GM12878 (cell line): ENCODE measurements at regions not wholly inside any gene's neighbourhood (a gene's known extent, or its start where the extent isn't known, plus 50 kb on each side); places are given as distances from the start of the nearest gene placed in this dataset.

ENCODE experiments used
- ATAC-seq: fragments of 200-7000 bp; cut with Tn5 transposase; 3 replicates; pipeline ENCODE4 v1.9.1; 2020; ENCODE audit warnings: mild to moderate bottlenecking, moderate library complexity
- BruUV-seq: library from RNA; stranded (reverse); fragments of 400-500 nt; replicated peaks from 2 replicates; lab custom pipeline; 2021; lab: Mats Ljungman, UMichigan
- CTCF ChIA-PET: fragments of 300-600 bp; sonication (Branson Sonifier 250); formaldehyde crosslinking; extraction: SDS; loops from one replicate; lab custom pipeline; 2021; ENCODE audit warnings: inconsistent platforms; lab: Yijun Ruan, JAX
- POLR2A ChIA-PET: fragments of 350-600 bp; formaldehyde crosslinking; extraction: SDS; loops from one replicate; lab custom pipeline; 2021; ENCODE audit warnings: inconsistent platforms; lab: Charles Lee
- RAD21 ChIA-PET: fragments of 300-600 bp; sonication (Branson Sonifier 250); formaldehyde crosslinking; loops from one replicate; lab custom pipeline; 2023; ENCODE audit warnings: antibody characterized with exemption; ENCODE audit not compliant: unreplicated experiment; lab: Charles Lee
- SMC1A ChIA-PET: fragments of 300-600 bp; sonication (Branson Sonifier 250); formaldehyde crosslinking; loops from one replicate; lab custom pipeline; 2023; ENCODE audit not compliant: unreplicated experiment, uncharacterized antibody; lab: Charles Lee
- DNase-seq: peaks from one replicate; pipeline ENCODE4 v3.0.0-alpha.2; 2011; ENCODE audit warnings: low read depth, low spot score
- FAIRE-seq: peaks from 3 replicates; lab custom pipeline; 2011; peaks lifted over from hg19 to GRCh38; lab: Jason Lieb, UNC
- H2AFZ ChIP-seq: 2 replicates; pipeline ENCODE4 v1.6.0; 2011; ENCODE audit warnings: low read depth, low read length, control low read depth; ENCODE audit not compliant: control insufficient read depth
- H3K27ac ChIP-seq: 2 replicates; pipeline ENCODE4 v1.5.1; 2011; ENCODE audit warnings: control low read depth; ENCODE audit not compliant: control insufficient read depth, insufficient read depth
- H3K27me3 ChIP-seq, 2 experiments: replicated peaks in 1 of 2; 2 replicates each; pipeline versions ENCODE4 v1.6.0 to v1.6.1; 2011; ENCODE audit warnings: low read length in 1 of 2; ENCODE audit not compliant: control insufficient read depth in 2 of 2, insufficient read depth in 2 of 2
- H3K36me3 ChIP-seq, 2 experiments: 2 replicates each; pipeline ENCODE4 v1.5.1; 2011; ENCODE audit warnings: low read length in 1 of 2; ENCODE audit not compliant: control insufficient read depth in 2 of 2, insufficient read depth in 2 of 2
- H3K4me1 ChIP-seq: 2 replicates; pipeline ENCODE4 v1.6.1; 2011; ENCODE audit warnings: mild to moderate bottlenecking, low read length, moderate library complexity, mixed read lengths; ENCODE audit not compliant: control insufficient read depth, insufficient read depth
- H3K4me2 ChIP-seq: 2 replicates; pipeline ENCODE4 v1.6.0; 2011; ENCODE audit warnings: control low read depth; ENCODE audit not compliant: control insufficient read depth, insufficient read depth
- H3K4me3 ChIP-seq: fragments of 200-600 bp; sonication (generic); 2 replicates; pipeline ENCODE4 v1.5.1; 2016
- H3K79me2 ChIP-seq: 2 replicates; pipeline ENCODE4 v1.6.0; 2011; ENCODE audit warnings: low read length; ENCODE audit not compliant: control insufficient read depth, insufficient read depth
- H3K9ac ChIP-seq: 2 replicates; pipeline ENCODE4 v1.8.0; 2011; ENCODE audit warnings: low read length, control low read depth, mixed read lengths; ENCODE audit not compliant: control insufficient read depth, insufficient read depth
- H3K9me3 ChIP-seq: replicated peaks from 3 replicates; pipeline ENCODE4 v1.5.1; 2011; ENCODE audit warnings: mild to moderate bottlenecking, low read length; ENCODE audit not compliant: control insufficient read depth, insufficient read depth
- H4K20me1 ChIP-seq: 2 replicates; pipeline ENCODE4 v1.6.0; 2011; ENCODE audit not compliant: control insufficient read depth, insufficient read depth
- DPF2 ChIP-seq: fragments of 450-650 bp; IDR thresholded peaks from 2 replicates; pipeline ENCODE4 v1.6.1; 2017; ENCODE audit warnings: mild to moderate bottlenecking
- FOXK2 ChIP-seq: fragments of 450-650 bp; IDR thresholded peaks from 2 replicates; pipeline ENCODE4 v1.6.1; 2017; ENCODE audit warnings: mild to moderate bottlenecking, moderate library complexity
- POU2F2 ChIP-seq: IDR thresholded peaks from 3 replicates; pipeline ENCODE4 v1.6.1; 2011; ENCODE audit warnings: low read depth, mild to moderate bottlenecking, low read length, borderline replicate concordance
- SMAD5 ChIP-seq: IDR thresholded peaks from 2 replicates; pipeline ENCODE4 v1.6.1; 2016; ENCODE audit warnings: antibody characterized with exemption, low read depth
- SMARCA5 ChIP-seq: fragments of 450-650 bp; IDR thresholded peaks from 2 replicates; pipeline ENCODE4 v1.6.1; 2017; ENCODE audit warnings: mild to moderate bottlenecking
- ZNF207 ChIP-seq: fragments of 450-650 bp; IDR thresholded peaks from 2 replicates; pipeline ENCODE4 v1.6.1; 2014; ENCODE audit warnings: antibody characterized with exemption, mild to moderate bottlenecking, borderline replicate concordance
- ZNF592 ChIP-seq: fragments of 450-650 bp; IDR thresholded peaks from 2 replicates; pipeline ENCODE4 v1.6.1; 2017; ENCODE audit warnings: mild to moderate bottlenecking, moderate library complexity
- WGBS: methylation state at CpG from one replicate; pipeline ENCODE4 v1.1.6; 2016; ENCODE audit warnings: low lambda C conversion rate; ENCODE audit not compliant: insufficient replicate concordance, insufficient coverage; ENCODE audit errors: missing lambda C conversion rate; 5-methylcytosine and 5-hydroxymethylcytosine counted together
- in situ Hi-C: fragments of 300-500 bp; cut with MboI; formaldehyde crosslinking; loops from 9 replicates; pipeline ENCODE4 v1.14.3; 2018; ENCODE audit warnings: mixed read lengths
- intact Hi-C: fragments of 100-400 bp; cut with micrococcal nuclease; formaldehyde crosslinking; loops from one replicate; pipeline ENCODE4 v1.14.2; 2022; ENCODE audit not compliant: unreplicated experiment
- TF ChIP-seq, protein P1 (sequence below): IDR thresholded peaks from 2 replicates; pipeline ENCODE4 v1.6.1; 2012; ENCODE audit warnings: improper control_type of control experiment, low read depth, low read length; ENCODE audit not compliant: insufficient replicate concordance
- TF ChIP-seq, protein P2 (sequence below): fragments of 450-650 bp; IDR thresholded peaks from 2 replicates; pipeline ENCODE4 v1.6.1; 2016; ENCODE audit warnings: mild to moderate bottlenecking, moderate library complexity, borderline replicate concordance

DNA sequence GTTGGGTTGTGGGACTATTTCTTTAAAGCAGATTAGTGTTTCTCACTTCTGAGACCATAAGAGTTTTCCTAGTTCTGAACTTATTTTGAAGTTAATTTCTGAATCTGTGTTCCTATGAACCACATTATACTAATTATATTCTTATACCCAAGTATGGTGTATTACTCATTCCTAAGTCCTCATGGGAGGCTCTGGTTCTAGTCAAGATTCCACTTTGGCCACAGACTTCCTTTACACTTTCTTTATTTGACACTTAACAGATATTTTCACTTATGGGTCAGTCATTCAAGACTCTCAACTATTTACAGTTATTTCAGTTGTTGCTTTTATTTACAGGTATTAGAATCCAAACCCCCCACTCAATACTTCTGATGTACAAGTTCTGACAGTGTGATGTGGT, 937.2 kb upstream of the TYRP1 start (continued):
- TF ChIP-seq, protein P1, sequence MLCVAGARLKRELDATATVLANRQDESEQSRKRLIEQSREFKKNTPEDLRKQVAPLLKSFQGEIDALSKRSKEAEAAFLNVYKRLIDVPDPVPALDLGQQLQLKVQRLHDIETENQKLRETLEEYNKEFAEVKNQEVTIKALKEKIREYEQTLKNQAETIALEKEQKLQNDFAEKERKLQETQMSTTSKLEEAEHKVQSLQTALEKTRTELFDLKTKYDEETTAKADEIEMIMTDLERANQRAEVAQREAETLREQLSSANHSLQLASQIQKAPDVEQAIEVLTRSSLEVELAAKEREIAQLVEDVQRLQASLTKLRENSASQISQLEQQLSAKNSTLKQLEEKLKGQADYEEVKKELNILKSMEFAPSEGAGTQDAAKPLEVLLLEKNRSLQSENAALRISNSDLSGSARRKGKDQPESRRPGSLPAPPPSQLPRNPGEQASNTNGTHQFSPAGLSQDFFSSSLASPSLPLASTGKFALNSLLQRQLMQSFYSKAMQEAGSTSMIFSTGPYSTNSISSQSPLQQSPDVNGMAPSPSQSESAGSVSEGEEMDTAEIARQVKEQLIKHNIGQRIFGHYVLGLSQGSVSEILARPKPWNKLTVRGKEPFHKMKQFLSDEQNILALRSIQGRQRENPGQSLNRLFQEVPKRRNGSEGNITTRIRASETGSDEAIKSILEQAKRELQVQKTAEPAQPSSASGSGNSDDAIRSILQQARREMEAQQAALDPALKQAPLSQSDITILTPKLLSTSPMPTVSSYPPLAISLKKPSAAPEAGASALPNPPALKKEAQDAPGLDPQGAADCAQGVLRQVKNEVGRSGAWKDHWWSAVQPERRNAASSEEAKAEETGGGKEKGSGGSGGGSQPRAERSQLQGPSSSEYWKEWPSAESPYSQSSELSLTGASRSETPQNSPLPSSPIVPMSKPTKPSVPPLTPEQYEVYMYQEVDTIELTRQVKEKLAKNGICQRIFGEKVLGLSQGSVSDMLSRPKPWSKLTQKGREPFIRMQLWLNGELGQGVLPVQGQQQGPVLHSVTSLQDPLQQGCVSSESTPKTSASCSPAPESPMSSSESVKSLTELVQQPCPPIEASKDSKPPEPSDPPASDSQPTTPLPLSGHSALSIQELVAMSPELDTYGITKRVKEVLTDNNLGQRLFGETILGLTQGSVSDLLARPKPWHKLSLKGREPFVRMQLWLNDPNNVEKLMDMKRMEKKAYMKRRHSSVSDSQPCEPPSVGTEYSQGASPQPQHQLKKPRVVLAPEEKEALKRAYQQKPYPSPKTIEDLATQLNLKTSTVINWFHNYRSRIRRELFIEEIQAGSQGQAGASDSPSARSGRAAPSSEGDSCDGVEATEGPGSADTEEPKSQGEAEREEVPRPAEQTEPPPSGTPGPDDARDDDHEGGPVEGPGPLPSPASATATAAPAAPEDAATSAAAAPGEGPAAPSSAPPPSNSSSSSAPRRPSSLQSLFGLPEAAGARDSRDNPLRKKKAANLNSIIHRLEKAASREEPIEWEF: no peak
- TF ChIP-seq DPF2 (no peak), POU2F2 (no peak)
- TF ChIP-seq, all 136 proteins: peak for 0

DNA sequence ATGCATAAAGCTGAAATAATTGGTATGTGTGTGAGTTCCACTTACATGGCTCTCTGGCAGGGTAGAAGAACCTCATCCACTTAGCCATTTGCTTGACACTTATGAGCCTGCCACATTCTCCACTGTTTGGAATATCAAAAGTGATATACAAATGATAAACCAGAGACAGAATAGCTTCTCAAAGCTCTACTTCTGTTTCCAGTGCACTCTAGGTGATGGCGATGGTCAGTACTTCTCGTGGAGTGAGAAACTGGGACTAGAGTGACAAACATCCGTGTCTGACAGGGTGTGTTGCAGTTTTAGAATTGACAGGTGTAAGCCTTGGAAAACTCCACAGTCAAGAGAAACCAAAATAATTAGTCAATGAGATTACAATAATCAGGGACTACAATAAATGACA, 935.8 kb upstream of the TYRP1 start:
- BruUV-seq: no TSS peak
- in situ Hi-C loops: no loop called here
- Histone ChIP-seq H3K4me1 (no peaks in the 10 kb centered on the region), H4K20me1 (no peaks in the 10 kb centered on the region), H3K4me2 (no peak overlapping the region), H3K27me3 (no peaks in the 10 kb centered on the region), H2AFZ (no peak overlapping the region), H3K27ac (no peak overlapping the region), H3K36me3 (no peaks in the 10 kb centered on the region), H3K9me3 (no peaks in the 10 kb centered on the region), H3K9ac (no peak overlapping the region), H3K79me2 (no peaks in the 10 kb centered on the region), H3K4me3 (no peak overlapping the region)
- ChIA-PET CTCF (no interaction called here), POLR2A (no interaction called here), SMC1A (interaction anchor here (0.5 kb wide), 1 partner anchor 390 kb away, joined by 3 read pairs; no protein-coding TSS in a partner anchor), RAD21 (no interaction called here)
- 50% methylated on average over 3 of the region's 3 CpGs for WGBS
- intact Hi-C loops: no loop called here
- FAIRE-seq (no peak), DNase-seq (no peak), ATAC-seq (no peak)
- TF ChIP-seq ZNF207 (no peak), FOXK2 (no peak), ZNF592 (no peak), SMARCA5 (no peak), SMAD5 (no peak)
- TF ChIP-seq, protein P2, sequence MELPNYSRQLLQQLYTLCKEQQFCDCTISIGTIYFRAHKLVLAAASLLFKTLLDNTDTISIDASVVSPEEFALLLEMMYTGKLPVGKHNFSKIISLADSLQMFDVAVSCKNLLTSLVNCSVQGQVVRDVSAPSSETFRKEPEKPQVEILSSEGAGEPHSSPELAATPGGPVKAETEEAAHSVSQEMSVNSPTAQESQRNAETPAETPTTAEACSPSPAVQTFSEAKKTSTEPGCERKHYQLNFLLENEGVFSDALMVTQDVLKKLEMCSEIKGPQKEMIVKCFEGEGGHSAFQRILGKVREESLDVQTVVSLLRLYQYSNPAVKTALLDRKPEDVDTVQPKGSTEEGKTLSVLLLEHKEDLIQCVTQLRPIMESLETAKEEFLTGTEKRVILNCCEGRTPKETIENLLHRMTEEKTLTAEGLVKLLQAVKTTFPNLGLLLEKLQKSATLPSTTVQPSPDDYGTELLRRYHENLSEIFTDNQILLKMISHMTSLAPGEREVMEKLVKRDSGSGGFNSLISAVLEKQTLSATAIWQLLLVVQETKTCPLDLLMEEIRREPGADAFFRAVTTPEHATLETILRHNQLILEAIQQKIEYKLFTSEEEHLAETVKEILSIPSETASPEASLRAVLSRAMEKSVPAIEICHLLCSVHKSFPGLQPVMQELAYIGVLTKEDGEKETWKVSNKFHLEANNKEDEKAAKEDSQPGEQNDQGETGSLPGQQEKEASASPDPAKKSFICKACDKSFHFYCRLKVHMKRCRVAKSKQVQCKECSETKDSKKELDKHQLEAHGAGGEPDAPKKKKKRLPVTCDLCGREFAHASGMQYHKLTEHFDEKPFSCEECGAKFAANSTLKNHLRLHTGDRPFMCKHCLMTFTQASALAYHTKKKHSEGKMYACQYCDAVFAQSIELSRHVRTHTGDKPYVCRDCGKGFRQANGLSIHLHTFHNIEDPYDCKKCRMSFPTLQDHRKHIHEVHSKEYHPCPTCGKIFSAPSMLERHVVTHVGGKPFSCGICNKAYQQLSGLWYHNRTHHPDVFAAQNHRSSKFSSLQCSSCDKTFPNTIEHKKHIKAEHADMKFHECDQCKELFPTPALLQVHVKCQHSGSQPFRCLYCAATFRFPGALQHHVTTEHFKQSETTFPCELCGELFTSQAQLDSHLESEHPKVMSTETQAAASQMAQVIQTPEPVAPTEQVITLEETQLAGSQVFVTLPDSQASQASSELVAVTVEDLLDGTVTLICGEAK: no peak
